ENCODE measurements at regions not wholly inside any gene's neighbourhood (a gene's known extent, or its start where the extent isn't known, plus 50 kb on each side); places are given as distances from the start of the nearest gene placed in this dataset.

GRCh38 chr2:220419647-220420046 lies 792.2 kb downstream of the SLC4A3 start:
- TF ChIP-seq CTCF (conservative IDR thresholded peaks at IDR 0.05; ENCODE audit: low read depth, low read length) = no peak
- H3K4me3 ChIP-seq (ENCODE audit: low read depth, low read length) = no peak overlapping the region
- DNase-seq (ENCODE audit: low read depth) = no peak

GRCh38 chr2:220420820-220421219 lies 793.4 kb downstream of the SLC4A3 start:
- no peak for TF ChIP-seq CTCF (conservative IDR thresholded peaks at IDR 0.05; ENCODE audit: low read depth, low read length)
- no peak for DNase-seq (ENCODE audit: low read depth)

GRCh38 chr2:220422676-220423075 lies 795.2 kb downstream of the SLC4A3 start:
- no peak for DNase-seq (ENCODE audit: low read depth)
- no peak for TF ChIP-seq CTCF (conservative IDR thresholded peaks at IDR 0.05; ENCODE audit: low read depth, low read length)
- no peak overlapping the region for H3K4me3 ChIP-seq (ENCODE audit: low read depth, low read length)

More at GRCh38 chr2:220420820-220421219, 793.4 kb downstream of the SLC4A3 start:
- no peak overlapping the region for H3K4me3 ChIP-seq (ENCODE audit: low read depth, low read length)

GRCh38 chr2:220424561-220424960 lies 797.1 kb downstream of the SLC4A3 start:
- H3K4me3 ChIP-seq (ENCODE audit: low read depth, low read length) = no peak overlapping the region
- TF ChIP-seq CTCF (conservative IDR thresholded peaks at IDR 0.05; ENCODE audit: low read depth, low read length) = no peak
- no peak for DNase-seq (ENCODE audit: low read depth)

- no peak for TF ChIP-seq CTCF (conservative IDR thresholded peaks at IDR 0.05; ENCODE audit: low read depth, low read length)
- no peak overlapping the region for H3K4me3 ChIP-seq (ENCODE audit: low read depth, low read length)
- no peak for DNase-seq (ENCODE audit: low read depth)
These were observed 805.2 kb downstream of the SLC4A3 start for GRCh38 chr2:220432645-220433044.

- DNase-seq (ENCODE audit: low read depth) = no peak
- H3K4me3 ChIP-seq (ENCODE audit: low read depth, low read length) = no peak overlapping the region
- no peak for TF ChIP-seq CTCF (conservative IDR thresholded peaks at IDR 0.05; ENCODE audit: low read depth, low read length)
These were observed 805.7 kb downstream of the SLC4A3 start for GRCh38 chr2:220433131-220433530.

GRCh38 chr2:220434385-220434784 lies 807.0 kb downstream of the SLC4A3 start:
- TF ChIP-seq CTCF (conservative IDR thresholded peaks at IDR 0.05; ENCODE audit: low read depth, low read length) = no peak
- DNase-seq (ENCODE audit: low read depth) = no peak
- no peak overlapping the region for H3K4me3 ChIP-seq (ENCODE audit: low read depth, low read length)
